HG03439 (cell line): ENCODE measurements at regions not wholly inside any gene's neighbourhood (a gene's known extent, or its start where the extent isn't known, plus 50 kb on each side); places are given as distances from the start of the nearest gene placed in this dataset.
"Not testable (repeated sequence)": the region's sequence is repeated elsewhere in the genome, so short reads cannot be mapped to it uniquely, and the experiment has no call there.

ENCODE experiments used
- ATAC-seq: cut with Tn5 transposase; IDR thresholded peaks from one replicate; pipeline ENCODE4 v1.9.1; 2021; ENCODE audit warnings: mild to moderate bottlenecking, moderate library complexity; ENCODE audit not compliant: unreplicated experiment

GRCh38 chr9:85344901-85345300 is 396.9 kb downstream of the AGTPBP1 start:
- no peak for ATAC-seq

GRCh38 chr9:85339338-85339737 is 402.4 kb downstream of the AGTPBP1 start:
- no peak for ATAC-seq

DNA sequence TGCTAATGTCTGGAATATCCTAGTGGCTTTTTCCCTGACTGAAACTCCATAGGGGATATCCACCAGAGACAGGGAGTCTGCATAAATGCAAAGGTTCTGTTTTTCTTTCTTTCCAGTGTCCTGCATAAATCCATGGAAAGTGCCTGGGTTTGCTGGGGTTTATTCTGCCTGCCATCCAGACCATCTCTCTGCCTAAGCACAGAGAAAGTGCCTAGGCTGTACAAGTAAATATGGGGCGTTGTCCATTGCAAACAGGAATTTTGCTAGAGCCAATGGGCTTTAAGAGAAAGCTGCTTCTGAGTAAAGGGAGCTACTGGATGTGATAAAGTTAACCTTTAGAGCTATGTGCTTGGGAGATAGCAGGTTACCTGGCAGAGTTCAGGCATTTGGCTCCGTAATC is 407.5 kb downstream of the AGTPBP1 start:
- no peak for ATAC-seq

GRCh38 chr9:85332487-85332886 is 409.3 kb downstream of the AGTPBP1 start:
- ATAC-seq: no peak

- no peak for ATAC-seq
Measured at GRCh38 chr9:85331626-85332025, 410.1 kb downstream of the AGTPBP1 start.

- ATAC-seq: no peak
Measured at GRCh38 chr9:85322592-85322991, 419.2 kb downstream of the AGTPBP1 start.

- no peak for ATAC-seq
Measured at GRCh38 chr9:85321561-85321960, 420.2 kb downstream of the AGTPBP1 start.

GRCh38 chr9:85319936-85320656 is 421.7 kb downstream of the AGTPBP1 start:
- no peak for ATAC-seq

- not testable (repeated sequence) for ATAC-seq
Measured at GRCh38 chr9:85315535-85315934, 426.2 kb downstream of the AGTPBP1 start.

DNA sequence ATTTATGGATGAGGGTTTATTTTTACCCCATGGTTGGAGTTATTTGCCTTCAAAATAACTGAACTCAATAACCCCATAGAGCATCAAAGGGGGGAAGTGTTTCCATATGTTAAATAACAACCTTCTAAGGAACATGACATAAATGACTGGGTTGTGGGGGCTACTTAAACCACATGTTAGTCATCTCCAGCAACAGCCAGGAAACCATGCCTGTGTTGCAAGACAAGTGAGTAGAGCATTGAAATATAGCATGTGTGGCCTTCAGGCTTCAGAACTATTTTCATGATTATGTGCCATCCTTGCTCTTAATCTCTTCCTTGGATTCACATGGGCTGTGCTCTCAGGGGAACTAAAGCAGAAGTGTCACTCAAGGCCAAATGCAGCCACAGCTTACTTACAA is 431.2 kb downstream of the AGTPBP1 start:
- ATAC-seq: no peak

- no peak for ATAC-seq
Measured at GRCh38 chr9:85303757-85304134, 438.0 kb downstream of the AGTPBP1 start.

GRCh38 chr9:85302938-85303756 is 438.6 kb downstream of the AGTPBP1 start:
- no peak for ATAC-seq

GRCh38 chr9:85298499-85298898 is 443.3 kb downstream of the AGTPBP1 start:
- ATAC-seq: no peak

DNA sequence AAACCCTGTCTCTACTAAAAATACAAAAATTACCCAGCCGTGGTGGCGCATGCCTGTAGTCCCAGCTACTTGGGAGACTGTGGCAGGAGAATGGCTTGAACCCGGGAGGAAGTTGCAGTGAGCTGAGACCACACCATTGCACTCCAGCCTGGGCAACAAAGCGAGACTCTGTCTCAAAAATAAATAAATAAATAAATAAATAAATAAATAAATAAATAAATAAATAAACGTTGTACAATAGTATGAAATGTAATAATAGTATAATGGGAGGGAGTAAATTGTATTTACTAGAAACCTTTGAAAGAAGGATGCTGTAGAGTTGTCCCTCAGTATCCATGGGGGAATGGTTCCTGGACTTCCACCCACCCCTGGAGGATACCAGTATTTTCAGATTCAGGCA is 446.5 kb downstream of the AGTPBP1 start:
- ATAC-seq: not testable (repeated sequence)

DNA sequence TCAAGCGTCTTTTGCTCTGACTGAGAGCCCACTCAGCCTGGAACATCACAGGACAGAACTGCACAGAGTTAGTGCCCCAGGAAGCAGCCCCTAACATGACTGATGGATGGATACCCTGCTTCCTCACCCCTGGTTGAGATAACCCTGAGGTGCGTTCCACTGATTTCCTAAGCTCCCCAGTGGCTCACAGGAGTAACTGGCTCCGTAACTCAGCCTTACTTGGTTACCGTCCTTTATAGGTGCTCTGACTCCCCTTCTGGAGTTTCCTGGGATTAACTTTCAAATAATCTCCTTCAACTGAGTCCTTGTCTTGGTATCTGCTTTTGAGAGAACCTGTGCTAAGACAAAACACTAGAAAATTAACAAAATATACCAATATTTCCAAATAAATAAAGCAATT is 449.5 kb downstream of the AGTPBP1 start:
- ATAC-seq: no peak

DNA sequence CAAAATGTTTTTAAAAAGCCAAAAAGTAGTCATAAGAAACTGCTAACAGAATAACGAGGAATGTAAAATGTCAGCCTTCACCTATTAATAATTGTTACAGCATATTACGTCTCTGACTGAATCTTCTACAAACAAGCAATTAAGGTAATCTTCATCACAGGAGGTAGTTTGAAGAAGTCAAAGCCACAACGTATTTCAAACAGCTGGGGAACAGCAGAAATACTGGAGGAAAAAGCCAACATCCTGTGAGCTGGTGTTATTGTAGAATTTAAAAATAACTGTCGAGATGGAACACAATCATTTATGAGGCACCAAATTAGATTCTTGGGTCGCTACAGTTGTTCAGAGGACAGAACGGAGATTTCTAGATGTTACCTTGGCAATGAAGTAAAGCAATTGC is 450.5 kb downstream of the AGTPBP1 start:
- no peak for ATAC-seq

DNA sequence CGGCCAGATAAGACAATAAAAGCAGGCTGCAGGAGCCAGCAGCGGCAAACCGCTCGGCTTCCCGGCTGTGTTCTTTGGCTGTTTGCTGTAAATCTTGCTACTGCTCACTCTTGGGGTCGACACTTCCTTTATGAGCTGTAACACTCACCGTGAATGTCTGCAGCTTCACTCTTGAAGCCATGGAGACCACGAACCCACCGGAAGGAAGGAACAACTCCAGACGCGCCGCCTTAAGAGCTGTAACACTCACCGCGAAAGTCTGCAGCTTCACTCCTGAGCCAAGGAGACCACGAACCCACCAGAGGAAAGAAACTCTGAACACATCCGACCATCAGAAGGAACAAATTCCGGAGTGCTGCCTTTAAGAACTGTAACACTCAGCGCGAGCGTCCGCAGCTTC is 451.7 kb downstream of the AGTPBP1 start:
- ATAC-seq: no peak

GRCh38 chr9:85289142-85289541 is 452.6 kb downstream of the AGTPBP1 start:
- no peak for ATAC-seq

GRCh38 chr9:85283421-85283820 is 458.3 kb downstream of the AGTPBP1 start:
- ATAC-seq: no peak

DNA sequence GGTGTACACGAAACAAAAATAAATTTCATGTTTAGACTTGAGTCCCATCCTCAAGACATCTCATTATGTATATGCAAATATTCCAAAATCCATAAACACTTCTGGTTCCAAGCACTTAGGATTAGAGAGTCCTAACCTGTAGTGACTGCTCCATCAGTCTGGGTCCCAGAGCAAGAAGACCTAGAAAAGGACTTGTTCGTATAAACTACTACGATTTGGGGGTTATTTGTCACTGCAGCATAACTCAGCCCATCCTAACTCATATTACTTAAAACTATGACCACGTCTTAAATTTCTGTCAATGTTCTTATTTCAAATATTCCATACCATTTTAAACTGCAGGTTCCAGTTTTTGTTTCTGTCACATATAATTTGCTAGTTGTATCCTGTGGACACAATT is 463.0 kb downstream of the AGTPBP1 start:
- no peak for ATAC-seq

- no peak for ATAC-seq
Measured at GRCh38 chr9:85276741-85277140, 465.0 kb downstream of the AGTPBP1 start.

DNA sequence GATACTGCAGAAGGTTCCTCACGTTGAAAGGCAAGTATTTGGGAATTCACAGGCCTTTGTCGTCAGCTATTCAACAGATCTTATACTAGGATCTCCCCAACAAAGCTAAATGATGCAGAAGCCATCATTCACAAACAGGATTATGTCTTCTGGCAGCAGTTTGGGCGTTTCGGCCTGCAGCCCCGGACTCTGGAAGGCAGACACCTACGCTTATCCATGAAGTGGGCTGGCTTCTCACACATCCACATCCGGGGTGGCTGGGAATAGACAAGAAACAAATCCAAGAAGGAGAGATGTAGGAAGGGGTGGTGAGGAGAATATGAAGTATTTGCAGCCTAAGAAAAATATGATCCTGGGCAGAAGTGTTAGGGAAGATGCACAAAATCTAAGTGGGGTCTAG is 471.9 kb downstream of the AGTPBP1 start:
- ATAC-seq: no peak
